Thoracic aorta (tissue), 2 donors: ENCODE measurements at regions not wholly inside any gene's neighbourhood (a gene's known extent, or its start where the extent isn't known, plus 50 kb on each side); places are given as distances from the start of the nearest gene placed in this dataset.

Source experiments
- ATAC-seq: fragments of 150-250 bp; one replicate; pipeline ENCODE4 v1.8.0; 2017; ENCODE audit warnings: low read depth; ENCODE audit not compliant: insufficient number of reproducible peaks, low FRiP score
- DNase-seq: peaks from one replicate; pipeline ENCODE4 v3.0.0-alpha.2; 2020; ENCODE audit warnings: low spot score
- H3K27ac ChIP-seq, 2 donors: fragments of 200-600 bp; sonication (generic); 1 replicate in 1 of 2; 2 replicates in 1 of 2; pipeline ENCODE4 v1.5.1; 2016; ENCODE audit warnings: mild to moderate bottlenecking in 2 of 2, moderate library complexity in 2 of 2
- H3K27me3 ChIP-seq: fragments of 200-600 bp; sonication (generic); replicated peaks from 2 replicates; pipeline ENCODE4 v1.6.0; 2016; ENCODE audit warnings: mild to moderate bottlenecking; ENCODE audit not compliant: insufficient read depth
- H3K36me3 ChIP-seq: fragments of 200-600 bp; sonication (generic); one replicate; pipeline ENCODE4 v1.5.1; 2016
- H3K4me1 ChIP-seq, 2 donors: fragments of 200-600 bp; sonication (generic); 1 replicate in 1 of 2; 2 replicates in 1 of 2; pipeline versions ENCODE4 v1.5.1 to v1.6.0; 2016; ENCODE audit warnings: low read depth in 2 of 2, mild to moderate bottlenecking in 1 of 2; ENCODE audit not compliant: control insufficient read depth in 1 of 2
- H3K4me3 ChIP-seq: fragments of 200-600 bp; sonication (generic); 2 replicates; pipeline ENCODE4 v1.5.1; 2016; ENCODE audit warnings: mild to moderate bottlenecking
- H3K9me3 ChIP-seq: fragments of 200-600 bp; sonication (generic); 2 replicates; pipeline ENCODE4 v1.5.1; 2016
- TF ChIP-seq, protein P1 (sequence below): fragments of 200-600 bp; sonication (generic); IDR thresholded peaks from one replicate; pipeline ENCODE4 v1.5.1; 2019; ENCODE audit warnings: antibody characterized with exemption

DNA sequence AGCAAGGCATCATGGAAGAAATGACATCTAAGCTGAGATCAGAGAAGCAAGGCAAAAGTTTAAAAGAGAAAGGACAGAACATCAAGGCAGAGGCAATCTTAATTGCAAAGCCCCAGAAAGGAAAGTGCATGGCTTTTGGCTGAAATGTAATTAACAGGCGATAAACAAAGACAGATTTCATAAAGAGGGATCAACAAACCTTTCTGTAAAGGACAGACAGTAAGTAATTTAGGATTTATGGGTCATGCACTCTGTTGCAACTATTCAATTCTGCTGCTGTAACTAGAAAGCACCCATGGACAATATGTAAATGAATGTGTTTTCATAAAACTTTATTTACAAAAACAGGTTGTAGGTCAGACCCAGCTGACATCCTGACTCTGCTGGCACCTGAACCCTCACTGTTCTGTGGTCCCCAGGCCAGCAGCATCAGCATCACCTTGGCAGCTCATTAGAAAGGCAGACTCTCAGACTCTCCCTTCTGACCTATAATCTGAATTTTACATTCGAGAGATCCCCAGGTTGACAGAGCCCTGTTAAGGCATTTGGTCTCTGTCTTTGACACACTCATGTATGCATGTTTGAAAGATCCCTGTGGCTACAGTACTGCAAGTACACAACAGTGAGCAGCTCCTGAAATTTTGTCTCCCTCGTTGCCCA lies 362.9 kb upstream of the NFE2L3 start:
- DNase-seq: no peak
- H3K27me3 ChIP-seq: no peaks in the 10 kb centered on the region
- no peaks in the 10 kb centered on the region for H3K9me3 ChIP-seq
- H3K4me1 ChIP-seq: peaks cover 15 to 34% of the 10 kb centered on the region in 2 donors
- H3K36me3 ChIP-seq: no peaks in the 10 kb centered on the region
- H3K27ac ChIP-seq: peak overlapping the region; percentile 5 to 59
- TF ChIP-seq, protein P1, sequence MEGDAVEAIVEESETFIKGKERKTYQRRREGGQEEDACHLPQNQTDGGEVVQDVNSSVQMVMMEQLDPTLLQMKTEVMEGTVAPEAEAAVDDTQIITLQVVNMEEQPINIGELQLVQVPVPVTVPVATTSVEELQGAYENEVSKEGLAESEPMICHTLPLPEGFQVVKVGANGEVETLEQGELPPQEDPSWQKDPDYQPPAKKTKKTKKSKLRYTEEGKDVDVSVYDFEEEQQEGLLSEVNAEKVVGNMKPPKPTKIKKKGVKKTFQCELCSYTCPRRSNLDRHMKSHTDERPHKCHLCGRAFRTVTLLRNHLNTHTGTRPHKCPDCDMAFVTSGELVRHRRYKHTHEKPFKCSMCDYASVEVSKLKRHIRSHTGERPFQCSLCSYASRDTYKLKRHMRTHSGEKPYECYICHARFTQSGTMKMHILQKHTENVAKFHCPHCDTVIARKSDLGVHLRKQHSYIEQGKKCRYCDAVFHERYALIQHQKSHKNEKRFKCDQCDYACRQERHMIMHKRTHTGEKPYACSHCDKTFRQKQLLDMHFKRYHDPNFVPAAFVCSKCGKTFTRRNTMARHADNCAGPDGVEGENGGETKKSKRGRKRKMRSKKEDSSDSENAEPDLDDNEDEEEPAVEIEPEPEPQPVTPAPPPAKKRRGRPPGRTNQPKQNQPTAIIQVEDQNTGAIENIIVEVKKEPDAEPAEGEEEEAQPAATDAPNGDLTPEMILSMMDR: no peak
- H3K4me3 ChIP-seq: no peak overlapping the region
- ATAC-seq: no peak

DNA sequence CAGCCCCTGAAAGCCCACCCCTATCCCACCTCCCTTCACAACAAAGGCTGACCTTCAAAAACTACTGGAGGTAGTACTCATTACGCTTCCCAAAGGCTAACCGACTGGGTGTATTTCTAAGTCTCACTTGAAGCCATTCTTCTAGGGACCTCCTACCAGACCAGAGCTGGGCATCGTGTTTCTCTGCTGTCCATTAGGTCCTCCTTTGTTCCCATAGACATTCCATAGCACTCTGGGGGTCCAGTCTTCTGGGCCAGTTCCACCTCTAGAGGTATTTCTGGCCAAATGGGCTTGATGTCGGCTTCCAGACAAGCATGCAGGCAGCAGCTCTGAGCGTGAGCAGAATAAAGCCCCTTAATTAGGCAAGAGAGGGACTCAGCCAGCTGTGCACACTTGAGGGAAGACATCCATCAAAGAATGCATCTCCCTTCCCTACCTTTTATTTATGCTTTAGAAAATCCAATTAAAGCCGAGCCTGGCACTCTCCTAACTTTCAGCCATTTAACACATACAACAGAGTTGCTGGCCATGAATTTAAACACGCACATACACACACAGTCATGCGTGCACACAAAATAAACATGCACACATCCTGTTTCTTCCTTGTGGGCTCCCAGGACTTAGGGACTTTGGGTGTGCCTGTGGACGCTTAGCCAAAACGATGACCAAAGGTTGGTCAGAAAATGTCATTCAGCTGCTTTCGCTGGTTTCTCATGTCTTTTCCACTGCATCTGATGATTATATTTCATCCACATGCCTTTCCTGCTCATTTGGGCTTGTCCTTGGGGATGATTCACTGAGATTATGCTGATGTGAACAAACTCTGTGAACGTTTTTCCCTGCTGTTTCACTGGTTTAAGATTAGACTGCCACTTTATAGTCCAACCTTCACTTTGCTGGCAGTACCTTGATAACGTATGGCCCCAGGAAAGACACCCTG lies 362.0 kb upstream of the NFE2L3 start:
- ATAC-seq (no peak), DNase-seq (no peak)
- Histone ChIP-seq H3K27me3 (no peaks in the 10 kb centered on the region), H3K36me3 (no peaks in the 10 kb centered on the region), H3K4me3 (no peak overlapping the region), H3K9me3 (no peaks in the 10 kb centered on the region), H3K27ac (peak overlapping the region; percentile 31 to 59), H3K4me1 (peaks cover 15 to 37% of the 10 kb centered on the region in 2 donors)
- TF ChIP-seq, protein P1: no peak

DNA sequence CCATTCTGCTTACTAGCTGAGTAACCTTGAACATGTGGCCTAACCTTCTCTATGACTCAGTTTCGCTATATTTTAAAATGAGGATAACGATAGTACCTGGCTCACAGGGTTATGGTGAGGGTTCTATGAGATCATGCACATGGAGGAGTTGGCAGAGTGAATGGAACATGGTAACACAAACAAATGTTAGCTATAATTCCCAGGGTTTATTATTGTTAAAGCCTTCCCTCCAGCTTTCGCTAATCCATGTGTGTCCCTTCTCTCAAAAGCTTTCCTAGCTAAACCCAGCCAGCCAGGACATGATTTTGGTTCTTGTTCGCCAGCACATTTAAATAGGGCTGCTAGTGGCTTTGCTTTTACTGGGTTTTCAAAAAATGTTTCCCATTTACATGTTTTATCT lies 361.0 kb upstream of the NFE2L3 start:
- H3K4me3 ChIP-seq: no peak overlapping the region
- ATAC-seq: no peak
- H3K9me3 ChIP-seq: no peaks in the 10 kb centered on the region
- TF ChIP-seq, protein P1: no peak
- H3K36me3 ChIP-seq: no peaks in the 10 kb centered on the region
- no peak for DNase-seq
- H3K4me1 ChIP-seq: peaks cover 17 to 44% of the 10 kb centered on the region in 2 donors
- no peaks in the 10 kb centered on the region for H3K27me3 ChIP-seq
- peak overlapping the region; percentile 5 to 31 for H3K27ac ChIP-seq

DNA sequence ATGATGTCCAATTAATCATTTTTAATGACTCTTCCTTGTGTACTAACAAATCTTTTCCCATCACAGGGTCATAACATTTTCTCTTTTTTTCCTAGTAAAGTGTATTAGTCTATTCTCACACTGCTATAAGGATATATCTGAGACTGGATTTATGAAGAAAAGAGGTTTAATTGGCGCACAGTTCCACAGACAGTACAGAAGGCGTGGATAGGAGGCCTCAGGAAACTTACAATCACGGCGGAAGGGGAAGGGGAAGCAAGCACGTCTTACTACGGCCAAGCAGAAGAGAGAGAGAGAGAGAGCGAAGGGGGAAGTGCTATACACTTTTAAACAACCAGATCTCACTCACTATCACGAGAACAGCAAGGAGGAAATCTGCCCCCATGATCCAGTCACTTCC lies 359.4 kb upstream of the NFE2L3 start:
- TF ChIP-seq, protein P1: no peak
- Histone ChIP-seq H3K4me3 (no peak overlapping the region), H3K9me3 (no peaks in the 10 kb centered on the region), H3K27ac (no peak overlapping the region), H3K27me3 (no peaks in the 10 kb centered on the region), H3K4me1 (peaks cover 5 to 41% of the 10 kb centered on the region in 2 donors), H3K36me3 (no peaks in the 10 kb centered on the region)
- ATAC-seq (no peak), DNase-seq (no peak)

DNA sequence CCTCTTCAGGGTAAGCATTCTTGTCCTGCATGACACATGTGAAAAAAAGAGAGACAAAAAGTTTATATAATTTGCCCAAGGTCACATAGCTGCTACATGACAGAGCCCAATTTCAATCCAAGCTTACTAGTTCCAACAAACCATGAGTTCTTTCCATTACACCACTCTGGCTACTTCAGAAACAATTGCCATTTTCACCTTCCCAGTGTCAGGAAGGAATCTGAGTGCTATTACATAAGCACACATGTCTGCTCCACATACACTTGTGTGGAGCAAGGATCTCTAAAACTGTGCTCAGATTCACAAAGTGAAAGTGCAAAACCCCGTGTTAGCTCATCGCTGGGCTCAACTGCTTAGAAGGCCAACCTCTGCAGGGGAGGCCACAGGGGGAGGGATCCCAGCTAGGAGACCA lies 356.2 kb upstream of the NFE2L3 start:
- DNase-seq (no peak), ATAC-seq (peak; percentile 76)
- H3K27ac ChIP-seq: peak overlapping the region; percentile 21 to 31
- peak overlapping the region; percentile 43 for H3K4me3 ChIP-seq
- no peaks in the 10 kb centered on the region for H3K27me3 ChIP-seq
- H3K36me3 ChIP-seq: no peaks in the 10 kb centered on the region
- no peaks in the 10 kb centered on the region for H3K9me3 ChIP-seq
- H3K4me1 ChIP-seq: peaks cover 3 to 31% of the 10 kb centered on the region in 2 donors
- TF ChIP-seq, protein P1: no peak
